ENCODE measurements at regions not wholly inside any gene's neighbourhood (a gene's known extent, or its start where the extent isn't known, plus 50 kb on each side); places are given as distances from the start of the nearest gene placed in this dataset.

- no peak overlapping the region for H3K56ac ChIP-seq (ENCODE audit: insufficient read length, low read depth, low read length)
- no peak overlapping the region for H4K91ac ChIP-seq (ENCODE audit: insufficient read length, low read depth, low read length)
- H3K36me3 Mint-ChIP-seq (ENCODE audit: insufficient read depth in 1 of 3, low read depth in 3 of 3) = peaks cover 0 to 2% (median 0%) of the 10 kb centered on the region in 3 experiments; a peak in 1 of 7 replicates
- no peak overlapping the region for H2BK15ac ChIP-seq (ENCODE audit: low read depth, low read length)
- H3T11ph ChIP-seq (ENCODE audit: low read length) = no peak overlapping the region
- H2BK12ac ChIP-seq (ENCODE audit: insufficient read length, low read depth, low read length) = no peak overlapping the region
- peak; percentile 47; the same call in 1 of the 3 replicates for TF ChIP-seq CTCF (conservative IDR thresholded peaks at IDR 0.05)
- no peaks in the 10 kb centered on the region for H4K20me1 ChIP-seq (ENCODE audit: control insufficient read depth, insufficient read depth, insufficient read length)
- H3K27ac ChIP-seq (ENCODE audit: insufficient read length, low read depth, low read length) = no peak overlapping the region
- H3K27me3 ChIP-seq (ENCODE audit: insufficient read depth, low read length) = no peaks in the 10 kb centered on the region
- H3K4me1 Mint-ChIP-seq = peaks cover 6 to 7% of the 10 kb centered on the region in 2 experiments
- H3K14ac ChIP-seq (ENCODE audit: insufficient read depth, low read length) = no peak overlapping the region
- no peak overlapping the region for H3K18ac ChIP-seq (ENCODE audit: insufficient read length, low read depth, low read length)
- peak overlapping the region in 1 of 3 experiments; percentile 23; a peak in 1 of 7 replicates for H3K27ac Mint-ChIP-seq
- no peaks in the 10 kb centered on the region for H3K27me3 Mint-ChIP-seq (ENCODE audit: low read depth)
- H3K4me1 ChIP-seq (ENCODE audit: insufficient read depth, low read length) = no peaks in the 10 kb centered on the region; the same call in 1 of the 2 replicates
- H3K4ac ChIP-seq (ENCODE audit: low read depth, low read length) = no peak overlapping the region
- no peak overlapping the region for H3K9ac ChIP-seq (ENCODE audit: extremely low read depth, insufficient read length, low read length)
- H3K9me3 ChIP-seq (ENCODE audit: control insufficient read depth, low read depth, low read length) = no peaks in the 10 kb centered on the region
- H2AK5ac ChIP-seq (ENCODE audit: insufficient read length, low read length) = no peak overlapping the region
- no peak overlapping the region for H3K4me3 Mint-ChIP-seq
- peaks cover 0 to 2% of the 10 kb centered on the region in 2 experiments; a peak in 2 of 5 replicates for H3K9me3 Mint-ChIP-seq
- H3K79me2 ChIP-seq (ENCODE audit: insufficient read depth, low read length) = no peaks in the 10 kb centered on the region
- H2AFZ ChIP-seq (ENCODE audit: low read length) = no peak overlapping the region
- no peak for DNase-seq
- H4K8ac ChIP-seq (replicated peaks; ENCODE audit: insufficient read length, low read depth, low read length) = no peak overlapping the region
- no peaks in the 10 kb centered on the region for H3K79me1 ChIP-seq (ENCODE audit: insufficient read depth, low read depth, low read length, poor library complexity, severe bottlenecking)
- H3K4me2 ChIP-seq (ENCODE audit: insufficient read depth, insufficient read length, low read length) = no peak overlapping the region
- no CpG with 5 or more reads among the region's 1 CpG for WGBS (ENCODE audit: extremely low coverage, insufficient read length, low lambda C conversion rate)
- no peaks in the 10 kb centered on the region for H3K23me2 ChIP-seq (ENCODE audit: insufficient read length, low read depth, low read length, poor library complexity, severe bottlenecking)
- H2BK20ac ChIP-seq (ENCODE audit: low read depth, low read length, poor library complexity, severe bottlenecking) = no peak overlapping the region
- no peak overlapping the region for H2BK120ac ChIP-seq (ENCODE audit: low read depth, low read length, poor library complexity, severe bottlenecking)
- no peak overlapping the region for H2BK5ac ChIP-seq (ENCODE audit: insufficient read length, low read length)
- H3K23ac ChIP-seq (ENCODE audit: insufficient read length, low read depth, low read length) = no peak overlapping the region
- no peak overlapping the region for H4K5ac ChIP-seq (ENCODE audit: insufficient read length, low read depth, low read length)
Observed at GRCh38 chr13:53775807-53776206, 747.2 kb downstream of the OLFM4 start.

All from H9 (cell line).